K562 (cell line): ENCODE measurements at regions not wholly inside any gene's neighbourhood (a gene's known extent, or its start where the extent isn't known, plus 50 kb on each side); places are given as distances from the start of the nearest gene placed in this dataset.

ENCODE experiments used
- ATAC-seq: fragments of 200-7000 bp; cut with Tn5 transposase; 3 replicates; pipeline ENCODE4 v1.9.1; 2020; ENCODE audit warnings: moderate library complexity
- BruUV-seq: library from RNA; stranded (reverse); fragments of 400-500 nt; replicated peaks from 2 replicates; lab custom pipeline; 2021; lab: Mats Ljungman, UMichigan
- CTCF ChIA-PET: fragments of 300-600 bp; formaldehyde crosslinking; extraction: SDS; loops from one replicate; lab custom pipeline; 2021; ENCODE audit warnings: low intra/inter-chr PET ratio; lab: Yijun Ruan, JAX
- POLR2A ChIA-PET: fragments of 300-600, 350-650 bp; sonication (Branson Sonifier 250); formaldehyde crosslinking; extraction: SDS; loops from one replicate; lab custom pipeline; 2021; ENCODE audit warnings: antibody characterized with exemption, inconsistent platforms; lab: Yijun Ruan, JAX
- DNase-seq, 4 experiments: peaks; one replicate each; pipeline versions ENCODE4 v3.0.0 to v3.0.0-alpha.2; 2011 to 2018; ENCODE audit warnings: low spot score in 3 of 4, mixed read lengths in 3 of 4; ENCODE audit errors: extremely low read depth in 1 of 4
- FAIRE-seq: peaks from 2 replicates; lab custom pipeline; 2011; peaks lifted over from hg19 to GRCh38; lab: Jason Lieb, UNC
- H2AFZ ChIP-seq: 2 replicates; pipeline ENCODE4 v1.6.0; 2011; ENCODE audit warnings: low read depth, low read length, control low read depth, inconsistent platforms
- H3K27ac ChIP-seq: fragments of 200-600 bp; 3 replicates; pipeline ENCODE4 v1.8.0; 2011; ENCODE audit warnings: low read depth, mild to moderate bottlenecking, control low read depth, inconsistent platforms, low read length, moderate library complexity, mixed read lengths; ENCODE audit errors: extremely low read depth
- H3K27me3 ChIP-seq, 2 experiments: fragments of 300-600 bp in 1 of 2; 2 replicates in 1 of 2; 3 replicates in 1 of 2; pipeline versions ENCODE4 v1.6.0 to v1.8.0; 2011; ENCODE audit warnings: inconsistent platforms in 2 of 2, low read length in 2 of 2, mild to moderate bottlenecking in 1 of 2, mixed read lengths in 1 of 2, moderate library complexity in 1 of 2; ENCODE audit not compliant: control insufficient read depth in 2 of 2, insufficient read depth in 2 of 2
- H3K36me3 ChIP-seq: fragments of 300-600 bp; 3 replicates; pipeline ENCODE4 v1.8.0; 2011; ENCODE audit warnings: mild to moderate bottlenecking, low read length, inconsistent platforms; ENCODE audit not compliant: control insufficient read depth, insufficient read depth
- H3K4me1 ChIP-seq, 2 experiments: fragments of 200-600 bp in 1 of 2; replicated peaks in 1 of 2; 2 replicates in 1 of 2; 3 replicates in 1 of 2; pipeline versions ENCODE4 v1.5.1 to v1.8.0; 2011; ENCODE audit warnings: inconsistent platforms in 2 of 2, low read length in 2 of 2, mild to moderate bottlenecking in 1 of 2, mixed read lengths in 1 of 2, moderate library complexity in 1 of 2; ENCODE audit not compliant: control insufficient read depth in 2 of 2, insufficient read depth in 2 of 2
- H3K4me2 ChIP-seq: 2 replicates; pipeline ENCODE4 v1.6.1; 2011; ENCODE audit warnings: low read length, control low read depth, inconsistent platforms, mixed read lengths; ENCODE audit not compliant: insufficient read depth
- H3K4me3 ChIP-seq: fragments of 200-600 bp; sonication (generic), shearing (Covaris generic); 2 replicates; pipeline ENCODE4 v1.5.1; 2016; ENCODE audit warnings: control low read depth, inconsistent platforms
- H3K79me2 ChIP-seq: fragments of 200-600 bp; 3 replicates; pipeline ENCODE4 v1.8.0; 2011; ENCODE audit warnings: low read length, inconsistent platforms; ENCODE audit not compliant: control insufficient read depth, insufficient read depth
- H3K9ac ChIP-seq, 2 experiments: 2 replicates each; pipeline versions ENCODE4 v1.6.0 to v1.6.1; 2011; ENCODE audit warnings: low read depth in 2 of 2, low read length in 2 of 2, control low read depth in 1 of 2, inconsistent platforms in 1 of 2, mild to moderate bottlenecking in 1 of 2, mixed read lengths in 1 of 2; ENCODE audit not compliant: insufficient read depth in 1 of 2
- H3K9me1 ChIP-seq: one replicate; pipeline ENCODE4 v1.6.0; 2011; ENCODE audit warnings: inconsistent platforms, mild to moderate bottlenecking, low read length, moderate library complexity; ENCODE audit not compliant: control insufficient read depth, insufficient read depth
- H3K9me3 ChIP-seq: replicated peaks from 2 replicates; pipeline ENCODE4 v1.5.1; 2011; ENCODE audit warnings: low read depth, low read length, inconsistent platforms; ENCODE audit not compliant: control insufficient read depth, insufficient read depth
- H4K20me1 ChIP-seq: replicated peaks from 2 replicates; pipeline ENCODE4 v1.6.1; 2011; ENCODE audit warnings: low read length, inconsistent platforms, mixed read lengths; ENCODE audit not compliant: control insufficient read depth, insufficient read depth
- MIER1 ChIP-seq: fragments of 450-650 bp; IDR thresholded peaks from 2 replicates; pipeline ENCODE4 v1.6.1; 2016; ENCODE audit warnings: antibody characterized with exemption, mild to moderate bottlenecking, low read depth
- RBM15 ChIP-seq: fragments of 200-400 bp; formaldehyde crosslinking; IDR thresholded peaks from 2 replicates; pipeline ENCODE4 v1.6.1; 2018; ENCODE audit warnings: mild to moderate bottlenecking, low read length, moderate library complexity; ENCODE audit not compliant: insufficient read depth
- RHOXF2B ChIP-seq: fragments of 250-450 bp; sonication (Bioruptor Pico); conservative IDR thresholded peaks from 2 replicates; pipeline ENCODE4 v1.5.1; 2021
- TAF15 ChIP-seq: fragments of 200-400 bp; formaldehyde crosslinking; IDR thresholded peaks from 2 replicates; pipeline ENCODE4 v1.6.1; 2017; ENCODE audit warnings: mild to moderate bottlenecking, low read depth, low read length, moderate library complexity
- TAF7 ChIP-seq: fragments of 450-650 bp; IDR thresholded peaks from 2 replicates; pipeline ENCODE4 v1.6.1; 2016; ENCODE audit warnings: missing genetic modification characterization, missing compliant biosample characterization
- TCFL5 ChIP-seq: fragments of 250-450 bp; sonication (Bioruptor Pico); conservative IDR thresholded peaks from 2 replicates; pipeline ENCODE4 v1.6.1; 2021; ENCODE audit warnings: mild to moderate bottlenecking, moderate library complexity, matching md5 sums
- ZKSCAN3 ChIP-seq: fragments of 250-450 bp; sonication (Bioruptor Pico); IDR thresholded peaks from 2 replicates; pipeline ENCODE4 v1.4.0; 2020
- ZNF124 ChIP-seq: sonication (generic); formaldehyde crosslinking; IDR thresholded peaks from 2 replicates; pipeline ENCODE4 v1.8.1; 2022; ENCODE audit warnings: missing genetic modification reagents
- ZNF586 ChIP-seq: fragments of 450-650 bp; formaldehyde crosslinking; conservative IDR thresholded peaks from 2 replicates; pipeline ENCODE4 v1.4.0; 2020; ENCODE audit warnings: mild to moderate bottlenecking, moderate library complexity
- ZNF76 ChIP-seq: fragments of 250-450 bp; sonication (Bioruptor Pico); IDR thresholded peaks from 2 replicates; pipeline ENCODE4 v1.4.0; 2020; ENCODE audit warnings: mild to moderate bottlenecking, moderate library complexity, borderline replicate concordance
- WGBS: fragments of 100-300 bp; shearing (Covaris generic); methylation state at CpG from one replicate; pipeline ENCODE4 v1.1.6; 2016; ENCODE audit warnings: low coverage, mixed read lengths; ENCODE audit not compliant: insufficient coverage; ENCODE audit errors: missing lambda C conversion rate; 5-methylcytosine and 5-hydroxymethylcytosine counted together
- in situ Hi-C: fragments of 300-500 bp; cut with MboI; formaldehyde crosslinking; loops from 4 replicates; pipeline ENCODE4 v1.15.0; 2018; ENCODE audit warnings: inconsistent platforms, mixed read lengths
- intact Hi-C: fragments of 100-400 bp; cut with micrococcal nuclease; formaldehyde crosslinking; loops from 2 replicates; pipeline ENCODE4 v1.14.2; 2022
- TF ChIP-seq, protein P1 (sequence below): fragments of 250-450 bp; sonication (Bioruptor Pico); IDR thresholded peaks from 2 replicates; pipeline ENCODE4 v1.5.0; 2022; ENCODE audit warnings: mild to moderate bottlenecking
- TF ChIP-seq, protein P2 (sequence below): sonication (generic); formaldehyde crosslinking; IDR thresholded peaks from 2 replicates; pipeline ENCODE4 v1.8.0; 2022; ENCODE audit warnings: mild to moderate bottlenecking, missing genetic modification reagents, borderline replicate concordance
- TF ChIP-seq, protein P3 (sequence below): fragments of 450-650 bp; formaldehyde crosslinking; IDR thresholded peaks from 2 replicates; pipeline ENCODE4 v1.4.0; 2020; ENCODE audit warnings: mild to moderate bottlenecking, moderate library complexity

- TF ChIP-seq TCFL5 (CRISPR knock-in tag), result no peak
- no peak for TF ChIP-seq RBM15
- TF ChIP-seq, protein P1, sequence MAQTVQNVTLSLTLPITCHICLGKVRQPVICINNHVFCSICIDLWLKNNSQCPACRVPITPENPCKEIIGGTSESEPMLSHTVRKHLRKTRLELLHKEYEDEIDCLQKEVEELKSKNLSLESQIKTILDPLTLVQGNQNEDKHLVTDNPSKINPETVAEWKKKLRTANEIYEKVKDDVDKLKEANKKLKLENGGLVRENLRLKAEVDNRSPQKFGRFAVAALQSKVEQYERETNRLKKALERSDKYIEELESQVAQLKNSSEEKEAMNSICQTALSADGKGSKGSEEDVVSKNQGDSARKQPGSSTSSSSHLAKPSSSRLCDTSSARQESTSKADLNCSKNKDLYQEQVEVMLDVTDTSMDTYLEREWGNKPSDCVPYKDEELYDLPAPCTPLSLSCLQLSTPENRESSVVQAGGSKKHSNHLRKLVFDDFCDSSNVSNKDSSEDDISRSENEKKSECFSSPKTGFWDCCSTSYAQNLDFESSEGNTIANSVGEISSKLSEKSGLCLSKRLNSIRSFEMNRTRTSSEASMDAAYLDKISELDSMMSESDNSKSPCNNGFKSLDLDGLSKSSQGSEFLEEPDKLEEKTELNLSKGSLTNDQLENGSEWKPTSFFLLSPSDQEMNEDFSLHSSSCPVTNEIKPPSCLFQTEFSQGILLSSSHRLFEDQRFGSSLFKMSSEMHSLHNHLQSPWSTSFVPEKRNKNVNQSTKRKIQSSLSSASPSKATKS (CRISPR knock-in tag), result no peak
- TF ChIP-seq ZNF586 (CRISPR knock-in tag), result no peak
Measured at GRCh38 chr20:4342609-4343008, 93.5 kb upstream of the ADRA1D start (continued).

- TF ChIP-seq ZKSCAN3, result no peak
- TF ChIP-seq MIER1, result no peak
- TF ChIP-seq RHOXF2B (CRISPR knock-in tag), result no peak
- TF ChIP-seq ZNF124 (CRISPR knock-in tag), result no peak
- no peak for TF ChIP-seq ZNF76 (CRISPR knock-in tag)
- TF ChIP-seq, protein P2, sequence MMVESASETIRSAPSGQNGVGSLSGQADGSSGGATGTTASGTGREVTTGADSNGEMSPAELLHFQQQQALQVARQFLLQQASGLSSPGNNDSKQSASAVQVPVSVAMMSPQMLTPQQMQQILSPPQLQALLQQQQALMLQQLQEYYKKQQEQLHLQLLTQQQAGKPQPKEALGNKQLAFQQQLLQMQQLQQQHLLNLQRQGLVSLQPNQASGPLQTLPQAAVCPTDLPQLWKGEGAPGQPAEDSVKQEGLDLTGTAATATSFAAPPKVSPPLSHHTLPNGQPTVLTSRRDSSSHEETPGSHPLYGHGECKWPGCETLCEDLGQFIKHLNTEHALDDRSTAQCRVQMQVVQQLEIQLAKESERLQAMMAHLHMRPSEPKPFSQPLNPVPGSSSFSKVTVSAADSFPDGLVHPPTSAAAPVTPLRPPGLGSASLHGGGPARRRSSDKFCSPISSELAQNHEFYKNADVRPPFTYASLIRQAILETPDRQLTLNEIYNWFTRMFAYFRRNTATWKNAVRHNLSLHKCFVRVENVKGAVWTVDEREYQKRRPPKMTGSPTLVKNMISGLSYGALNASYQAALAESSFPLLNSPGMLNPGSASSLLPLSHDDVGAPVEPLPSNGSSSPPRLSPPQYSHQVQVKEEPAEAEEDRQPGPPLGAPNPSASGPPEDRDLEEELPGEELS (CRISPR knock-in tag), result no peak
- TF ChIP-seq, protein P3, sequence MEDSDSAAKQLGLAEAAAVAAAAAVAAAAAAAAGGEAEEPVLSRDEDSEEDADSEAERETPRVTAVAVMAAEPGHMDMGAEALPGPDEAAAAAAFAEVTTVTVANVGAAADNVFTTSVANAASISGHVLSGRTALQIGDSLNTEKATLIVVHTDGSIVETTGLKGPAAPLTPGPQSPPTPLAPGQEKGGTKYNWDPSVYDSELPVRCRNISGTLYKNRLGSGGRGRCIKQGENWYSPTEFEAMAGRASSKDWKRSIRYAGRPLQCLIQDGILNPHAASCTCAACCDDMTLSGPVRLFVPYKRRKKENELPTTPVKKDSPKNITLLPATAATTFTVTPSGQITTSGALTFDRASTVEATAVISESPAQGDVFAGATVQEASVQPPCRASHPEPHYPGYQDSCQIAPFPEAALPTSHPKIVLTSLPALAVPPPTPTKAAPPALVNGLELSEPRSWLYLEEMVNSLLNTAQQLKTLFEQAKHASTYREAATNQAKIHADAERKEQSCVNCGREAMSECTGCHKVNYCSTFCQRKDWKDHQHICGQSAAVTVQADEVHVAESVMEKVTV (CRISPR knock-in tag), result no peak
- no peak for TF ChIP-seq TAF15
- TF ChIP-seq TAF7 (tag), result no peak
- Histone ChIP-seq H3K79me2 (no peaks in the 10 kb centered on the region), H2AFZ (no peak overlapping the region), H4K20me1 (no peaks in the 10 kb centered on the region), H3K4me2 (no peak overlapping the region), H3K9me3 (no peaks in the 10 kb centered on the region), H3K27ac (no peak overlapping the region), H3K4me1 (peaks cover 0 to 7% of the 10 kb centered on the region in 2 experiments; a peak in 2 of 5 replicates), H3K4me3 (no peak overlapping the region), H3K9ac (no peak overlapping the region), H3K27me3 (no peaks in the 10 kb centered on the region), H3K36me3 (no peaks in the 10 kb centered on the region), H3K9me1 (no peaks in the 10 kb centered on the region)
- 0% methylated on average over 6 of the region's 6 CpGs for WGBS
- no TSS peak for BruUV-seq
- POLR2A ChIA-PET, result no interaction called here
- CTCF ChIA-PET, result no interaction called here
- ATAC-seq (no peak), DNase-seq (no peak), FAIRE-seq (no peak)
- in situ Hi-C loops (no loop called here), intact Hi-C loops (no loop called here)
Measured at GRCh38 chr20:4341804-4342485, 92.9 kb upstream of the ADRA1D start.
